Caco-2 (cell line): ENCODE measurements at regions not wholly inside any gene's neighbourhood (a gene's known extent, or its start where the extent isn't known, plus 50 kb on each side); places are given as distances from the start of the nearest gene placed in this dataset.

Experiments
- BruUV-seq: library from RNA; stranded (reverse); fragments of 400-500 nt; replicated peaks from 2 replicates; lab custom pipeline; 2021; lab: Mats Ljungman, UMichigan
- CTCF ChIA-PET: fragments of 300-600 bp; sonication (Branson Sonifier 250); formaldehyde crosslinking; loops from one replicate; lab custom pipeline; 2022; ENCODE audit warnings: antibody characterized with exemption; lab: Charles Lee
- POLR2A ChIA-PET: fragments of 300-600 bp; sonication (Branson Sonifier 250); formaldehyde crosslinking; loops from one replicate; lab custom pipeline; 2022; ENCODE audit warnings: antibody characterized with exemption; lab: Charles Lee
- DNase-seq, 2 experiments: peaks; one replicate each; pipeline versions ENCODE4 v3.0.0 to v3.0.0-alpha.2; 2020 to 2022
- H3K27me3 ChIP-seq: replicated peaks from 2 replicates; pipeline ENCODE4 v1.6.0; 2011; ENCODE audit warnings: low read length; ENCODE audit not compliant: control insufficient read depth, insufficient read depth
- H3K36me3 ChIP-seq: 2 replicates; pipeline ENCODE4 v1.5.1; 2011; ENCODE audit warnings: low read length; ENCODE audit not compliant: control insufficient read depth, insufficient read depth
- H3K4me1 ChIP-seq: fragments of 250-450 bp; sonication (Bioruptor Pico); 2 replicates; pipeline ENCODE4 v1.5.1; 2020; ENCODE audit warnings: mild to moderate bottlenecking
- H3K4me3 ChIP-seq: 2 replicates; pipeline ENCODE4 v1.5.1; 2011; ENCODE audit warnings: low read depth, mild to moderate bottlenecking, control low read depth, low read length
- H3K9me3 ChIP-seq: fragments of 250-450 bp; sonication (Bioruptor Pico); 2 replicates; pipeline ENCODE4 v1.5.1; 2020; ENCODE audit warnings: mild to moderate bottlenecking, moderate library complexity
- H3K27ac Mint-ChIP-seq: one replicate; pipeline ENCODE4 v1.8.0; 2022; ENCODE audit warnings: mixed read lengths; ENCODE audit not compliant: unreplicated experiment
- H3K27me3 Mint-ChIP-seq: one replicate; pipeline ENCODE4 v1.8.0; 2022; ENCODE audit warnings: mixed read lengths; ENCODE audit not compliant: insufficient read depth, unreplicated experiment
- H3K36me3 Mint-ChIP-seq: one replicate; pipeline ENCODE4 v1.8.0; 2022; ENCODE audit warnings: mild to moderate bottlenecking, mixed read lengths; ENCODE audit not compliant: insufficient read depth, unreplicated experiment
- H3K4me1 Mint-ChIP-seq: one replicate; pipeline ENCODE4 v1.8.0; 2022; ENCODE audit warnings: low read depth, mixed read lengths; ENCODE audit not compliant: unreplicated experiment
- H3K4me3 Mint-ChIP-seq: one replicate; pipeline ENCODE4 v1.8.0; 2022; ENCODE audit warnings: mild to moderate bottlenecking, moderate library complexity, mixed read lengths; ENCODE audit not compliant: unreplicated experiment
- H3K9me3 Mint-ChIP-seq: one replicate; pipeline ENCODE4 v1.8.0; 2022; ENCODE audit warnings: mixed read lengths; ENCODE audit not compliant: unreplicated experiment
- CTCF ChIP-seq, 2 experiments: fragments of 200-600 bp in 1 of 2; IDR thresholded peaks; 1 replicate in 1 of 2; 2 replicates in 1 of 2; pipeline versions ENCODE4 v1.5.1 to v1.8.0; 2011 to 2022; ENCODE audit warnings: antibody characterized with exemption in 1 of 2, control low read depth in 1 of 2, inconsistent platforms in 1 of 2, low read depth in 1 of 2, low read length in 1 of 2, mild to moderate bottlenecking in 1 of 2, moderate library complexity in 1 of 2; ENCODE audit not compliant: insufficient read depth in 1 of 2, severe bottlenecking in 1 of 2, unreplicated experiment in 1 of 2
- intact Hi-C: fragments of 100-400 bp; cut with micrococcal nuclease; formaldehyde crosslinking; loops from one replicate; pipeline ENCODE4 v1.10.0; 2022; ENCODE audit not compliant: unreplicated experiment

- H3K27me3 ChIP-seq: no peaks in the 10 kb centered on the region
- H3K27me3 Mint-ChIP-seq: no peaks in the 10 kb centered on the region
- no peaks in the 10 kb centered on the region for H3K9me3 Mint-ChIP-seq
- no peaks in the 10 kb centered on the region for H3K9me3 ChIP-seq
- no peak for TF ChIP-seq CTCF (IDR thresholded peaks at IDR 0.05; ENCODE audit: insufficient read depth in 1 of 2, low read depth in 1 of 2, low read length in 1 of 2, severe bottlenecking in 1 of 2, unreplicated experiment in 1 of 2)
- no peak for DNase-seq
- BruUV-seq: no TSS peak
- intact Hi-C loops: loop anchor here (1.0 kb wide), 3 partner anchors 8 to 200 kb away; no protein-coding TSS in a partner anchor
- H3K4me1 ChIP-seq: peaks cover 16% of the 10 kb centered on the region
- H3K4me3 Mint-ChIP-seq: peak overlapping the region; percentile 37
- no peak overlapping the region for H3K27ac Mint-ChIP-seq
- CTCF ChIA-PET: interaction anchor here (0.7 to 1.4 kb wide), 2 partner anchors 8 to 10 kb away, joined by 3 to 11 read pairs; no protein-coding TSS in a partner anchor
- no peak overlapping the region for H3K4me3 ChIP-seq
- no peaks in the 10 kb centered on the region for H3K36me3 ChIP-seq
- no peaks in the 10 kb centered on the region for H3K4me1 Mint-ChIP-seq
- POLR2A ChIA-PET: no interaction called here
- no peaks in the 10 kb centered on the region for H3K36me3 Mint-ChIP-seq
Measured at GRCh38 chr2:145760781-145761649, 1241.1 kb upstream of the ZEB2 start.

- H3K27me3 ChIP-seq: no peaks in the 10 kb centered on the region; the same call in 1 of the 2 replicates
- H3K27me3 Mint-ChIP-seq: no peaks in the 10 kb centered on the region
- peaks cover 14% of the 10 kb centered on the region for H3K4me1 Mint-ChIP-seq
Measured at GRCh38 chr2:145759228-145759915, 1239.5 kb upstream of the ZEB2 start.

More at GRCh38 chr2:145759228-145759915, 1239.5 kb upstream of the ZEB2 start:
- ChIA-PET POLR2A (no interaction called here), CTCF (no interaction called here)
- Mint-ChIP-seq H3K4me3 (no peak overlapping the region), H3K9me3 (no peaks in the 10 kb centered on the region), H3K36me3 (no peaks in the 10 kb centered on the region), H3K27ac (no peak overlapping the region)
- TF ChIP-seq CTCF (IDR thresholded peaks at IDR 0.05; ENCODE audit: insufficient read depth in 1 of 2, low read depth in 1 of 2, low read length in 1 of 2, severe bottlenecking in 1 of 2, unreplicated experiment in 1 of 2): no peak
- peaks cover 27% of the 10 kb centered on the region for H3K4me1 ChIP-seq
- no peaks in the 10 kb centered on the region for H3K36me3 ChIP-seq
- no peak overlapping the region for H3K4me3 ChIP-seq
- no peaks in the 10 kb centered on the region for H3K9me3 ChIP-seq
- BruUV-seq: no TSS peak
- DNase-seq: no peak
- intact Hi-C loops: no loop called here
